ENCODE measurements at regions not wholly inside any gene's neighbourhood (a gene's known extent, or its start where the extent isn't known, plus 50 kb on each side); places are given as distances from the start of the nearest gene placed in this dataset.

- intact Hi-C loops (cut with micrococcal nuclease), result no loop called here
- Histone ChIP-seq H3K27ac (ENCODE audit: low read depth, low read length) (no peak overlapping the region), H3K9ac (ENCODE audit: low read length) (no peak overlapping the region), H3K4me3 (replicated peaks in 1 of 2; ENCODE audit: low read depth in 1 of 2, low read length in 2 of 2) (no peak overlapping the region), H3K4me2 (ENCODE audit: low read length) (no peak overlapping the region), H3K27me3 (ENCODE audit: insufficient read depth, low read length) (no peaks in the 10 kb centered on the region), H4K20me1 (ENCODE audit: insufficient read depth) (no peaks in the 10 kb centered on the region), H3K4me1 (ENCODE audit: control insufficient read depth in 1 of 2, insufficient read depth in 2 of 2, low read length in 2 of 2) (no peaks in the 10 kb centered on the region), H3K9me2 (ENCODE audit: insufficient read depth) (no peaks in the 10 kb centered on the region), H3K36me3 (ENCODE audit: control insufficient read depth in 1 of 2, insufficient read depth in 2 of 2, low read length in 2 of 2) (no peaks in the 10 kb centered on the region), H3K79me2 (ENCODE audit: insufficient read depth, low read length) (no peaks in the 10 kb centered on the region), H2AFZ (ENCODE audit: low read depth, low read length, poor library complexity, severe bottlenecking) (no peak overlapping the region), H3K9me3 (ENCODE audit: control insufficient read depth in 1 of 2, insufficient read depth in 1 of 2, low read depth in 1 of 2, low read length in 2 of 2) (peaks cover 0 to 3% of the 10 kb centered on the region in 2 experiments; a peak in 1 of 4 replicates)
- ChIA-PET RAD21 (ENCODE audit: low non-redundant PET in 1 of 2, low total read pairs in 2 of 2, uncharacterized antibody in 2 of 2, unreplicated experiment in 2 of 2) (no interaction called here), CTCF (no interaction called here), POLR2A (no interaction called here)
- ATAC-seq, result no peak
- DNase-seq (ENCODE audit: low read depth, low spot score), result no peak
- no TSS peak for BruUV-seq (replicated peaks)
- no peak for TF ChIP-seq ELF1 (IDR thresholded peaks at IDR 0.05; ENCODE audit: borderline replicate concordance, low read depth)
- no peak for TF ChIP-seq ZBTB33 (IDR thresholded peaks at IDR 0.05; ENCODE audit: extremely low read depth, insufficient replicate concordance, low read length)
- no peak for TF ChIP-seq POLR2AphosphoS5 (IDR thresholded peaks at IDR 0.05; ENCODE audit: low read depth, low read length)
- TF ChIP-seq CBX3 (IDR thresholded peaks at IDR 0.05; ENCODE audit: low read depth), result no peak
- TF ChIP-seq JUND (IDR thresholded peaks at IDR 0.05), result no peak
- TF ChIP-seq EZH2 (IDR thresholded peaks at IDR 0.05), result no peak
- no peak for TF ChIP-seq EZH2phosphoT487 (IDR thresholded peaks at IDR 0.05; ENCODE audit: borderline replicate concordance)
- TF ChIP-seq FOSL1 (IDR thresholded peaks at IDR 0.05; ENCODE audit: low read depth), result no peak
- no peak for TF ChIP-seq SRF (IDR thresholded peaks at IDR 0.05; ENCODE audit: low read depth)
- TF ChIP-seq RAD21 (IDR thresholded peaks at IDR 0.05; ENCODE audit: low read depth), result no peak
- TF ChIP-seq, protein P1, sequence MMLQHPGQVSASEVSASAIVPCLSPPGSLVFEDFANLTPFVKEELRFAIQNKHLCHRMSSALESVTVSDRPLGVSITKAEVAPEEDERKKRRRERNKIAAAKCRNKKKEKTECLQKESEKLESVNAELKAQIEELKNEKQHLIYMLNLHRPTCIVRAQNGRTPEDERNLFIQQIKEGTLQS (IDR thresholded peaks at IDR 0.05), result no peak
- TF ChIP-seq CEBPB (IDR thresholded peaks at IDR 0.05; ENCODE audit: low read depth), result no peak
- no peak for TF ChIP-seq ZNF274 (IDR thresholded peaks at IDR 0.05; ENCODE audit: low read depth, low read length)
- TF ChIP-seq SIN3A (IDR thresholded peaks at IDR 0.05; ENCODE audit: low read depth), result no peak
- no peak for TF ChIP-seq CTCF (IDR thresholded peaks at IDR 0.05 in 2 of 3, conservative IDR thresholded peaks at IDR 0.05 in 1 of 3; ENCODE audit: borderline replicate concordance in 1 of 3, insufficient read depth in 1 of 3, low read depth in 2 of 3, low read length in 2 of 3)
- TF ChIP-seq EGR1 (IDR thresholded peaks at IDR 0.05; ENCODE audit: low read depth), result no peak
- TF ChIP-seq TCF7L2 (IDR thresholded peaks at IDR 0.05; ENCODE audit: borderline replicate concordance, extremely low read depth, insufficient read depth, insufficient read length), result no peak
- TF ChIP-seq YY1 (IDR thresholded peaks at IDR 0.05; ENCODE audit: extremely low read depth, insufficient replicate concordance, low read depth, low read length), result no peak
- no peak for TF ChIP-seq ZFX (IDR thresholded peaks at IDR 0.05)
- TF ChIP-seq SP1 (IDR thresholded peaks at IDR 0.05; ENCODE audit: low read depth), result no peak
These were observed 399.7 kb upstream of the MCTP2 start for GRCh38 chr15:93831641-93832040.
